Brain microvascular endothelial cell (primary cell): ENCODE measurements at regions not wholly inside any gene's neighbourhood (a gene's known extent, or its start where the extent isn't known, plus 50 kb on each side); places are given as distances from the start of the nearest gene placed in this dataset.

Experiments
- DNase-seq: peaks from one replicate; pipeline ENCODE4 v3.0.0-alpha.2; 2020
- H3K27ac ChIP-seq: fragments of 250-450 bp; sonication (Bioruptor Pico); 2 replicates; pipeline ENCODE4 v1.5.1; 2020; ENCODE audit warnings: mild to moderate bottlenecking, moderate library complexity
- H3K27me3 ChIP-seq: fragments of 250-450 bp; sonication (Bioruptor Pico); replicated peaks from 2 replicates; pipeline ENCODE4 v1.5.1; 2020; ENCODE audit warnings: mild to moderate bottlenecking
- H3K36me3 ChIP-seq: fragments of 250-450 bp; sonication (Bioruptor Pico); replicated peaks from 2 replicates; pipeline ENCODE4 v1.5.1; 2020; ENCODE audit warnings: mild to moderate bottlenecking
- H3K4me3 ChIP-seq: 2 replicates; pipeline ENCODE4 v1.5.1; 2011; ENCODE audit warnings: low read depth, mild to moderate bottlenecking, control low read depth, low read length, moderate library complexity
- CTCF ChIP-seq: IDR thresholded peaks from 2 replicates; pipeline ENCODE4 v1.5.1; 2011; ENCODE audit warnings: low read depth, mild to moderate bottlenecking, moderate library complexity, low read length, control low read depth, inconsistent platforms; ENCODE audit errors: missing control alignments
- in situ Hi-C: cut with HindIII; loops from 2 replicates; pipeline ENCODE4 v1.10.0; 2017; ENCODE audit warnings: low sequenced_read_pairs, low pct_ligation_motif_present

GRCh38 chr21:35102488-35103371 lies 53.6 kb upstream of the RUNX1 start:
- Histone ChIP-seq H3K27ac (no peak overlapping the region), H3K36me3 (no peaks in the 10 kb centered on the region), H3K27me3 (no peaks in the 10 kb centered on the region), H3K4me3 (no peak overlapping the region)
- TF ChIP-seq CTCF, result no peak
- in situ Hi-C loops, result no loop called here
- DNase-seq, result peak; percentile 27

- Histone ChIP-seq H3K27ac (no peak overlapping the region), H3K27me3 (no peaks in the 10 kb centered on the region), H3K4me3 (no peak overlapping the region), H3K36me3 (no peaks in the 10 kb centered on the region)
- in situ Hi-C loops, result no loop called here
- no peak for TF ChIP-seq CTCF
- no peak for DNase-seq
Observed at GRCh38 chr21:35100349-35100811, 51.3 kb upstream of the RUNX1 start.

- H3K27ac ChIP-seq, result no peak overlapping the region
- no peak for DNase-seq
- no peaks in the 10 kb centered on the region for H3K27me3 ChIP-seq
- in situ Hi-C loops, result no loop called here
- H3K36me3 ChIP-seq, result no peaks in the 10 kb centered on the region
- H3K4me3 ChIP-seq, result no peak overlapping the region
- TF ChIP-seq CTCF, result no peak
Observed at GRCh38 chr21:35099310-35099709, 50.2 kb upstream of the RUNX1 start.
